Prostate gland (tissue), 2 donors: ENCODE measurements at regions not wholly inside any gene's neighbourhood (a gene's known extent, or its start where the extent isn't known, plus 50 kb on each side); places are given as distances from the start of the nearest gene placed in this dataset.

ENCODE experiments used
- DNase-seq: peaks from one replicate; pipeline ENCODE4 v3.0.0-alpha.2; 2019; ENCODE audit warnings: low spot score
- H3K27ac ChIP-seq, 2 donors: fragments of 200-600 bp; sonication (generic); 2 replicates each; pipeline ENCODE4 v1.5.1; 2017 to 2019
- H3K27me3 ChIP-seq: fragments of 200-600 bp; sonication (generic); replicated peaks from 2 replicates; pipeline ENCODE4 v1.5.1; 2019; ENCODE audit not compliant: insufficient read depth
- H3K36me3 ChIP-seq, 2 donors: fragments of 200-600 bp; sonication (generic); 1 replicate in 1 of 2; 2 replicates in 1 of 2; pipeline versions ENCODE4 v1.5.1 to v1.8.1; 2017 to 2019
- H3K4me1 ChIP-seq: fragments of 200-600 bp; sonication (generic); replicated peaks from 2 replicates; pipeline ENCODE4 v1.5.1; 2019
- H3K4me3 ChIP-seq, 2 donors: fragments of 200-600 bp; sonication (generic); 2 replicates each; pipeline ENCODE4 v1.5.1; 2017 to 2019
- H3K9me3 ChIP-seq: fragments of 200-600 bp; sonication (generic); 2 replicates; pipeline ENCODE4 v1.5.1; 2017
- CTCF ChIP-seq, 4 experiments: fragments of 200-600 bp in 2 of 4; fragments of 450-650 bp in 2 of 4; sonication (generic) in 2 of 4; IDR thresholded peaks; 1 replicate in 3 of 4; 2 replicates in 1 of 4; pipeline ENCODE4 v1.5.1; 2016 to 2019; ENCODE audit warnings: antibody characterized with exemption in 4 of 4, mild to moderate bottlenecking in 2 of 4, moderate library complexity in 2 of 4
- POLR2A ChIP-seq: fragments of 450-650 bp; IDR thresholded peaks from one replicate; pipeline ENCODE4 v1.6.1; 2016; ENCODE audit warnings: antibody characterized with exemption, mild to moderate bottlenecking
- POLR2AphosphoS5 ChIP-seq: sonication (generic); formaldehyde crosslinking; IDR thresholded peaks from one replicate; pipeline ENCODE4 v1.6.1; 2017; ENCODE audit warnings: antibody characterized with exemption
- WGBS: methylation state at CpG from one replicate; pipeline ENCODE4 v1.1.5; 2018; 5-methylcytosine and 5-hydroxymethylcytosine counted together
- intact Hi-C: fragments of 100-400 bp; cut with DNase I; formaldehyde crosslinking; loops from one replicate; pipeline ENCODE4 v1.14.2; 2022

DNA sequence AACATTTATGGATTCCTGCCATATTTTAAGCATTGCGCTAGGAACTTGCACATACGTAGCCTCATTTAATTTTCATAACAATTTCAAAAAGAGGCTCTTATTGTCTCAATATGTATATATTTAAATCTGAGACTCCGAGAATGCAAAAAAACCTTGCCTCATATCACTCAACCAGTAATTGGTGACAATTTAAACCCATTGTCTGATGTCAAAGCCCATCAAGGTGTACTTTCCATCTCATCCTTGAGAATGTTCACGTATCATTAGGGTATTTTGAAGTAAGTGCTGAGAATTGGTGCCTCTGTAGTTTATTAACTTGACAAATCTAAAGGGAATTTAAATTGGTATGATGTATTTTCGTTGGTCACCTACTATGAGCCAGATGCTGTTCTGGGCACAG lies 136.5 kb downstream of the FAM76B start:
- 95% methylated on average over 5 of the region's 5 CpGs for WGBS
- intact Hi-C loops, result no loop called here
- Histone ChIP-seq H3K27ac (no peak overlapping the region), H3K36me3 (no peaks in the 10 kb centered on the region), H3K9me3 (no peaks in the 10 kb centered on the region), H3K4me3 (no peak overlapping the region), H3K4me1 (no peaks in the 10 kb centered on the region), H3K27me3 (no peaks in the 10 kb centered on the region)
- TF ChIP-seq POLR2A, result no peak
- no peak for TF ChIP-seq CTCF (IDR thresholded peaks at IDR 0.05)
- no peak for TF ChIP-seq POLR2AphosphoS5
- DNase-seq, result no peak

GRCh38 chr11:95652002-95652472 lies 137.5 kb downstream of the FAM76B start:
- Histone ChIP-seq H3K27me3 (no peaks in the 10 kb centered on the region), H3K4me1 (no peaks in the 10 kb centered on the region), H3K4me3 (no peak overlapping the region), H3K27ac (peak overlapping the region in 1 of 2 donors; percentile 39), H3K9me3 (no peaks in the 10 kb centered on the region), H3K36me3 (no peaks in the 10 kb centered on the region)
- WGBS, result 35% methylated on average over 3 of the region's 3 CpGs
- peak; percentile 16 for DNase-seq
- intact Hi-C loops, result no loop called here
- TF ChIP-seq CTCF (IDR thresholded peaks at IDR 0.05) (no peak), POLR2AphosphoS5 (peak; percentile 48)

DNA sequence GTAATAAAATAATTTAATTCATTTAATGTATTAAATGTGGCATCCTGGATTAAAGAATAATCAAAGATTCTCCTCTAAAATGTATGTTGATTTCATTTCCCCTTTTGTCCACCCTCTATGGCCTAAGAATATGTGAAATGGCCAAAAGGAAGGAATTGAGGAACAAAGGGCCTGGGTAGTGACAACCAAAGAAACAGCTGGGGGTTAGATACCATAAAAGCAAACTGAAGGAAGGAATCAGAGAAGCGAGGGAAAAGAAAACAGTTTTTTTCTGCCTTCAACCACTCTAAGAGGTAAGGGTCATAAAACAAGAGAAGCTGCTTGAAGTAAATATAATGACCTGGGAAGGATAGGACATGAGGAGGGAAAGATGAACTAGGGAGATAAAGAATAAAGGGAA lies 139.3 kb downstream of the FAM76B start:
- Histone ChIP-seq H3K4me1 (no peaks in the 10 kb centered on the region), H3K27ac (no peak overlapping the region), H3K27me3 (no peaks in the 10 kb centered on the region), H3K4me3 (no peak overlapping the region), H3K9me3 (no peaks in the 10 kb centered on the region), H3K36me3 (no peaks in the 10 kb centered on the region)
- intact Hi-C loops, result no loop called here
- 66% methylated on average over 1 of the region's 1 CpG for WGBS
- no peak for TF ChIP-seq POLR2A
- no peak for TF ChIP-seq CTCF (IDR thresholded peaks at IDR 0.05)
- TF ChIP-seq POLR2AphosphoS5, result no peak
- DNase-seq, result no peak

DNA sequence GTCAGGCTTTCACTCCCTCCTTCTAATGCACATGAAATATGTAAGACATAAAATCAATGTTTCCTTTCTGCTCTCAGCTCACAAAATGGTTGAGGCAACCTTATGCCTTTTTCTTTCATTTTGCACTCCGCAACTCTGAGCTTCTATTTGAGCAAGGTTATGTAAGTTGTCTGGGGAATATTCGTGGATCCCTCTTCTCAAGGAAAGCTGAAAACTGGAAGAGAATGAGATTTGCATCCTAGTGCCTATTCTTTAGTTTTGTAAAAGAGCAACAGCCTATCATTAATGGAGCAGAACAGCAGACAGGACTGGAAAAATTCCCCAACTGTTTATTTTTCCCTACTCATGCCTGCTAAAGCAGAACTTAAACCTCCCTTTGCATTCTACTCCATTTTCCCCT lies 141.7 kb downstream of the FAM76B start:
- Histone ChIP-seq H3K36me3 (no peaks in the 10 kb centered on the region), H3K27me3 (no peaks in the 10 kb centered on the region), H3K27ac (peak overlapping the region; percentile 79 to 84), H3K9me3 (no peaks in the 10 kb centered on the region), H3K4me1 (no peaks in the 10 kb centered on the region), H3K4me3 (no peak overlapping the region)
- intact Hi-C loops, result loop anchor here (2.0 to 10.0 kb wide), 3 partner anchors 34 to 57 kb away; no protein-coding TSS in a partner anchor
- no peak for DNase-seq
- 33% methylated on average over 2 of the region's 2 CpGs for WGBS
- TF ChIP-seq POLR2AphosphoS5, result no peak
- TF ChIP-seq POLR2A, result no peak
- no peak for TF ChIP-seq CTCF (IDR thresholded peaks at IDR 0.05)

DNA sequence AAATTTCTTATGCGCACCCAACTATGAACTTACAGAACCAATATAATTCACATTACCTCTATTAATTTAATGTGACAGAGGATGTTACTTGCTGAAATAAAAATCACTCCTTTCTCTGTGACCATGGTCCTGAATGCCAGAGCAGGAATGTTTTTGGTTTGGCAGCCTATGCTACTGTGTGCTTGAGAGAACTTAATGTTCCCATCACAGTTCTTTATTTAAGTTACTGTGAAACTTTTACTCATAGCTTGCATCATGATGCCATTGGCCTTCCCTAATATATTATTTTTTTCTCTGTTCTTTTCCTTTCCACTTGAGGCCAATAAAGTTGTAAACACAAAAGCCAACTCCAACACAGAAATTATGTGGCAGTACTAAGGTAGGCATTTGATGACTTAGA lies 142.2 kb downstream of the FAM76B start:
- Histone ChIP-seq H3K4me3 (no peak overlapping the region), H3K9me3 (no peaks in the 10 kb centered on the region), H3K27me3 (no peaks in the 10 kb centered on the region), H3K4me1 (no peaks in the 10 kb centered on the region), H3K36me3 (no peaks in the 10 kb centered on the region), H3K27ac (peak overlapping the region; percentile 79 to 84)
- intact Hi-C loops, result loop anchor here (2.0 to 10.0 kb wide), 3 partner anchors 35 to 57 kb away; no protein-coding TSS in a partner anchor
- DNase-seq, result peak; percentile 76
- TF ChIP-seq POLR2AphosphoS5 (peak; percentile 93), POLR2A (no peak), CTCF (IDR thresholded peaks at IDR 0.05) (no peak)
- 28% methylated on average over 1 of the region's 1 CpG for WGBS
